ENCODE measurements at regions not wholly inside any gene's neighbourhood (a gene's known extent, or its start where the extent isn't known, plus 50 kb on each side); places are given as distances from the start of the nearest gene placed in this dataset.
"Not testable (repeated sequence)": the region's sequence is repeated elsewhere in the genome, so short reads cannot be mapped to it uniquely, and the experiment has no call there.

DNA sequence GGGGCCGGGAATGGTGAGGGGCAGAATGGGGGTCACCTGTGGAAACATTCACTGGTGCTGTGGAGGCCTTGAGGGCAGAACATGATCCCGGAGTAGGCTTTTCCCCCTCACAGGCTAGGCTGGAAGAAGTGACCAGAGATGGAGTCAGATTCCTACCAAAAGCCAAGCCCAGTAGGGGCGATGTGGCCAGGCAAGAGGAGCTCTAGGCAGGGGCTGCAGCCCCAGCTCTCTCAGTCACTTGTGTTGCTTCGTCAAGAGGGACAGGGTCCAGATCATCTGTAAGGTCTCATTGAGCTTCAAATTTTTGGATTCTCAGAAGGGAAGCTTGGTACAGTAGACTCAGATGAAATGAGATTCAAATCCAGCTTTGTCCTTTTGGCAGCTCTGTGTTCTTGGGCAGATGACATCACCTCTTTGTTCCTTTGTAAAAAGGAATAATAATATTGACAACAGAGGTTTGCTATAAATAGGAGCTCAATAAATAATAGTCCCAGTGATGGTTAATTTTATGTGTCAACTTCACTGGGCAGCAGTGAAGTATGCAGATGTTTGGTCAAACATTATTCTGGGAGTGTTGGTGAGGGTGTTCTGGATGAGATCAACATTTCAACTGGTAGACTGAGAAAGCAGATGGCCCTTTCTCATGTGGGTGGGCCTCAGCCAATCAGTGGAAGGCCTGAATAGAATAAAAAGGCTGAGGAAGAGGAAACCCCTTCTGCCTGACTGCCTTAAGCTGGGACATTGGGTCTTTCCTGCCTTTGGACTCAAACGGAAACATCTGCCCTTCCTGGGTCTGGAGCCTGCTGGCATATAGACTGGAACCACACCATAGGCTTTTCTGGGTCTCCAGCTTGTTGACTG is 324.7 kb upstream of the USP24 start:
- no peak for DNase-seq (ENCODE audit: low read depth)

DNA sequence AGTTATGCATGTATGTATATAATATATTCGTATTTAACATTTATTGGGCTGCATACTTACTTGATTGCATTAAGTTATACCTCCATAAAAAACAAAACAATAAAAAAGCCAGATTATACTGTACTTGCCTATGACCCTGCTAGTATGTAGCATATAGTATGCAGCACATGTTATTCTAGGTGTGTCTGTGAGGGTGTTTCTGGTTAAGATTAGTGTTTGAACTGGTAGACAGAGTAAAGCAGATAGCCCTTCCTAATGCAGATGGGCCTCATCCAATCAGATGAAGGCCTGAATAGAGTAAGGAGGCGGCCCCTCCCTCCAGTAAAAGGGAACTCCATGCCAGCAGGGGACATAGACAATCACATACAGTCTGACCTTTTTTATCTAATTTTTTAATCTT is 323.3 kb upstream of the USP24 start:
- no peak for DNase-seq (ENCODE audit: low read depth)

DNA sequence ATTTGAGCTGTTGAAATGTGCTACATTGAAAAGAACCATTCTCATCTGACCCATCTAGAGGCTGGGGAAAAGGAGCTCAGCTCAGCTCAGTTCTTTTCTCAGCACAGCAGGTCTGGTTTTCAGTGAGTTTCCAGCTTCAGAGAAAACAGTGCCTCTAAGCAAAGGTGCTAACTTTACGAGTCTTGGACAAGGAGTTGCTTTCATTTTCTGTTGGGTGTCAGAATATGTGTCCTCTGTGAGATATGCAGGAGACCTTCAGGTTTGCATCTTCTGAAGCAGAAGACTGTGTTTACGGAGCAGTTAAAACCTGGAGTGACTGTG is 321.3 kb upstream of the USP24 start:
- DNase-seq (ENCODE audit: low read depth), result no peak

DNA sequence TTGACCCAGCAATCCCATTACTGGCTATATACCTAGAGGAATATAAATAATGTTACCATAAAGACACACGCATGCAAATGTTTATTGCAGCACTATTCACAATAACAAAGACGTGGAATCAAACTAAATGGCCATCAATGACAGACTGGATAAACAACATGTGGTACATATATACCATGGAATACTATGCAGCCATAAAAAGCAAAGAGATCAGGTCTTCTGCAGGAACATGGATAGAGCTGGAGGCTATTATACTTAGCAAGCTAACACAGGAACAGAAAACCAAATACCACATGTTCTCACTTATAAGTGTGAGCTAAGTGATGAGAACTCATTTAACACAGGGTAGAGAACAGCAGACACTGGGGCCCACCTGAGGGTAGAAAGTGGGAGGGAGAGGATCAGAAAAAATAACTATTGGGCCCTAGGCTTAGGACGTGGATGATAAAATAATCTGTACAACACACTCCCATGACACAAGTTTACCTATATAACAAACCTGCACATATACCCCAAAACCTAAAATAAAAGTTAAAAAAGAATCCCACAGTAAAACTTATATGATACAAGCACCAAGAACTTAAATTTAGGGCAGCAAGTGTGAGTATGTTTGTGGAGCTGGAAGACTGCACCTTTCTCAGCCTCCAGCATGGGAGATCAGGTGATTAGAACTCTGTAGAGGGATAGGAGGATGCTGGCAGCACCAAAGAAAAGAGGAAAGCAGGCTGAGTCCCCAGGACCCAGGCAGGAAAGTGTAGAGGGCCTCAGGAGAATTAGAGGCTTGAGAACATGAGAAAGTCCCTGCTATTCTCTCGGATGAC is 320.8 kb upstream of the USP24 start:
- no peak for DNase-seq (ENCODE audit: low read depth)

DNA sequence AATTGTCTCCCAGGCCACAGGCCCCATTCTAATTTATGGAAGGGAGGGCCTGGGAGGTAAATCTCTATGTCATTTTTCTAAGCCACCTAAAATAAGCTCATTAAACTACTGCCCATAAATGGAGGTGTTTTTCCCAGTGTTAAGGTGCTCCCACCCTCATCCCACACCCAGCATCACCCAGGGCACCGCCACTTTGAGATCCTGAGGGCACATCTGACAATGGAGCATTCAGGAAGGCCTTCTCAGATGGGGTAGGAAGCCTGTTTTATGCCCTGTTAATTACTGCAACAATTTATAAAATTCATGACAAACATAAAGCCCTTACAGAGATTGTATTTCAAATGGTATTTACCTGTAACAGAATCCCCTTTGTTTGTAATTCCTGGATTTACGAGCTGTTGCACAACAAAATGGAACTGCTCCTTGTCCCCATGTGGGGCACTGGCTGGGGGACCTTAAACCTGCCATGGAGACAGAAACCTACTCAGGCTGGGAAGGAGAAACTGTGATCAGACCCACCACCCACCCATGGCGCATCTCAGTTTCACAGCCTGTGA is 319.5 kb upstream of the USP24 start:
- DNase-seq (ENCODE audit: low read depth), result no peak

DNA sequence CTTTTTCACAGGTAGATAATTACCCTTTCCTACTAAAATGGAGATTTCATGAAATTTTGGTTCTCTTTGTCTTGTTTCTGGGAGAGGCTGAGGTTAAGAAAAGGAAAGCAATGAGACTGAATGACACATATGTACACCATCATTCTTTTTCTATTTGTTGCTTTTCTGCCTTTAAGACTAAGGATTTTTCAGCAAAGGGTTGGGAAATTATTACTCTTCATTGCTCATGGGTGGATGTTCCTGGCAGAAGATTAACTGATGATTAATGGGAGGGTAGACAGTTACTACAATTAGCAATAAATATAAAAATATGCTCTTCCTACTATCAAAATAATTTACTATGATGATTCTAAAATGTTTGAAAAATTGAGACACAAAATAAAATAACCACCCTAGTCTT is 316.5 kb upstream of the USP24 start:
- DNase-seq (ENCODE audit: low read depth), result no peak

DNA sequence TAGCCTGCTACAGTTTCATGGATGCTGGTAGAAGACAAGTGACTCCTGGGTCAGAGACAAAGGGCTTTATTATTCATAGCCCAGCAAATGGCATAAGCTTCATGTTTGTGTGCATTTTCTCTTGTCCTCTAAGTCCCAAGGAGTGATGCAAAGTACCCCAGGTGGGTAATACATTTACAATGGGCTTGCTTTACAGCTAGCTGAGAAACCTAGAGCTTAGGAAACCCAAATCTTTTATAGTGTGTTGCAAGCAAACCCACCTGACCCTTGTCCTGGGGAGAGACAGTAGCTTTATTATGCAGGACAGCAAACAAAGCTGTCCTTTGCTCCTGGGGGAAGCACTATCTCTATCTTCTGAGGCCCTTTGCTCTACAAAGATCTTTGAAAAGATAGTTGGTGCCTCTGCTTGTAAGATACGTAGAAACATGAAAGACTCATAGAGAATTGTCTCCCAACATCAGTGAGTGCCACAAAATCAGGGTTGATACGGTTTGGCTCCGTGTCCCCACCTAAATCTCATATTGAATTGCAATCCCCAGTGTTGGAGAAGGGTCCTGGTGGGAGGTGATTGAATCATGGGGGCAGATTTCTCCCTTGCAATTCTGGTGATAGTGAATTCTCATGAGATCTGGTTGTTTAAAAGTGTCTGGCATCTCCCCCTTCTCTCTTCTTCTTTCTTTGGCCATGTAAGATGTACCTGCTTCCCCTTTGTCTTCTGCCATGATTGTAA is 315.8 kb upstream of the USP24 start:
- no peak for DNase-seq (ENCODE audit: low read depth)

DNA sequence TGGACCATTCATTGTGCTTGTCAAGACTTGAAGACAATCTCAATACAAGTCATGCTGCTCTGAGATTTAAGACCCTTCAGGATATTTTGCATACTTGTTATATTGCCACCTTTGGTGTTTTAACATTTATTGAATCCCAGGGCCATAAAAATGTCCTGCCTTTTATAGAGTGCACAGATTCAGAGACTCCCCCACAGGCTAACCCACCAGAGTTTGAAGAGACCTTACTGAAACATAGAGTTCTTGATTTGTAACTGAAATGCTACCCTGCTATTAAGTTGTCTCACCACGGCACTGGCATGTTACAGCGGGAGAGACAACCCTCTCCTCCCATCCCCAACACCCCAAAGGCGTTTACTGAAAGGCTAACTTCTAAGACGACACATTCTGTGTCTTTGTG is 313.9 kb upstream of the USP24 start:
- no peak for DNase-seq (ENCODE audit: low read depth)

DNA sequence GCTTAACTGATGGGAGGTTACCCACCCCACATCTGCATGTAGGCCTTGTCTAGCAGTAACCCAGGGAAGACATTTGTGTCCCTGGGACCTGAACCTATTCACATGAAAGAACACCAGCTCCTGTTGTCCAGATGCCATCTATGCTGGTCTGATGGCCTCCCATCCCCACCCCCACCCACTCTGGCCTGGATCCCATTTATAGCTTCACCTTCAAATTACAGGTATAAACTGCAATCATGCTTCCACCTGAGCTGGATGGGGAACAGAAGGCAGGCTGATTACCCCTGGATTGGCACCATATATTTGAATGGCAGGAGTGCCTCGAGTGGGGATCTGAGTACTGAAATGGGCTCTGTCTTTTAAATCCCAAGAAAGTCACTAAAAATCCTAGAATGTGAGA is 312.7 kb upstream of the USP24 start:
- DNase-seq (ENCODE audit: low read depth), result no peak

DNA sequence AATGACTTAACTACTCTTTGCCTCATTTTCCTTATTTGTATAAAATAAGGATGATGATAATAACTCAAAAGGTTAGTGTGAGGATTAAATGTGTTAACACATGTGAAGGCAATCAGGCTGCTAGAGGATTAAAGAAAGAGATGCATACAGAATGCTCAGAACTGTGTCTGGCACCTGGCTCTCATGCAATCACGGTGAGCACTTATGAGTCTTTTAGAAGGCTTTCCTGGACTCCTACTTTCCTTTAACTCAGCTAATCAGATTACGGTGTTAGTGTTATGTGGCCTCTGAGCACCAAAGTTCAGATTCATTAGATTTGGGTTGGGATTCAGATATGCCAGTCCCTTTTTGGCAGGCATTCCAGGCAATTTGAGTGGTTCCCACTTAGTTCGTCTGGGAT is 311.6 kb upstream of the USP24 start:
- DNase-seq (ENCODE audit: low read depth), result no peak

DNA sequence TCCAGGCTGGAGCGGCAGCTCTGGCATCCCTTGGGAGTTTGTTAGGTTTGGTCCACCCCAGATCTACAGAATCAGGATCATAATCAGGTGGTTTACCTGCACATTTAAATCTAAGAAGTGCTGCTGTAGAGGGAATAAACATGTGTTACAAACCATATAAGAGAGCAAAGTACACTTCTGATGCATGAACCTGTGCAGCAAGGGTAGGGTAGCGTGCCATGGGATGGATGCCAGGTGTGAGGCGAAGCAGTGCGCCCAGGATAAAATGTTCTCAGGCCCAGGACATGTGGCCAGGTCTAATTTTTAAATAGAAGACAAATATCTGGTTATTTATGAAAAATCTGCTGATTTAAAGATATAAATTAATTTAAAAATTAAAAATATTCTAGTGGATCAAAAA is 308.8 kb upstream of the USP24 start:
- no peak for DNase-seq (ENCODE audit: low read depth)

DNA sequence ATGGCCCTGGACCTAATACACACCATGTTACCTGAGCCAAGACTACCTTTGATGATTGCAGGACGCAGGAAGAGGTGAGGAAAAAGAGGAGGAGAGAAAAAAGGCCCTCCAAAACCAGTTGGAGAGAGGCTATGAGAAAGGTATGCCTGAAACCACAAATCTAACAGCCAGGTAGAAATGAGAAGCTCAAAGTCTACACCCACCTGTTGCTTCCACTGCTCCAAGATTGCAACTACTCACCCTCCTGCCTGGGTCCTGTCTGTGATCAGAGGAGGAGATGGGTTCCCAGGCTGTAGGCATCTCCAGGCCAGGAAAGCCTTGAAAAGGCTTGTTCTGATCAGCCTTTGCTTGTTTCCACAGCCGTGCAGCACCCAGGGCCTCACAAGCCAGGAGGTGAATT is 307.8 kb upstream of the USP24 start:
- no peak for DNase-seq (ENCODE audit: low read depth)

DNA sequence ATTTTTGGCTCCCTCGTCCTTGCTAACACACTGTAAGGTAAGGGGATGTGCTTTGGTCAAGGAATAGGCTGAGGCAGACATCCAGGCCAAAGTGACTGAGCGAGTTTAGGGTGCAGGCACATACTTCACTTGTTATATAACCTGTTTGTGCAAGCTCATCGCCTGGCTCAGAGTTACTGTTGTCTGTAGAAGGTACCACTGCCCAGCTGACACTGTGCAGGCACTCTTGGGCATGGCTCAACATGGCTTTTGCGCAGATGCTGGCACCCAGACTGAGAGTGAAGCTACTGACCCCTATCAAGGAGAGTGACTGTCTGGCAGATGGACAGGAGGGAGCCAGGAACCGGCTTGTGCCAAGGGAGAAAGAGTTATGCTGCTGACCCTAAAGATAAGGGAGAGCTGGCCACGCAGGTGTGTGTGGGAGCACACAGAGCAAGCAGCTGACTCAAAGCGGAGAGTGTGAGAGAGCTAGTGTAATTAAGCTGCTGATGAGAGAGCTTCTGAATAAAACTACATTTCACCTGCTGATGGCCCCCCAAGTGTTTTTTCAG is 307.3 kb upstream of the USP24 start:
- DNase-seq (ENCODE audit: low read depth), result no peak

DNA sequence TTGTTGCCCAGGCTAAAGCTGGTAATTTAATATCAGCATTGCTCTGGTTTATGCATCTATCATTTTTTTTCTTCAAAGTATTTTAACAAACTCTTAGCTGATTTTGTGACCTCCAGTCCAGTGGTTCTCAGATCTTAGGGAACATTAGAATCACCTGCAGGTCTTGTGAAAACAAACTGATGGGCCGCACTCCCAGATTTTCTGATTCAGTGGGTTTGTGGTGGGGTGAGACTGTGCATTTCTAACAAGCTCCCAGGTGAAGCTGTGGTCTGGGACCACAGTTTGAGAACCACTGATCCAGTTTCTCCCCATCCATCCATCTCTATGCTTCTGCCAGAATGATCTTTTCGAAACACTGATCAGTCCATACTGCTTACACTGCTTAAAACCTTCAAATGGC is 305.7 kb upstream of the USP24 start:
- DNase-seq (ENCODE audit: low read depth), result no peak

DNA sequence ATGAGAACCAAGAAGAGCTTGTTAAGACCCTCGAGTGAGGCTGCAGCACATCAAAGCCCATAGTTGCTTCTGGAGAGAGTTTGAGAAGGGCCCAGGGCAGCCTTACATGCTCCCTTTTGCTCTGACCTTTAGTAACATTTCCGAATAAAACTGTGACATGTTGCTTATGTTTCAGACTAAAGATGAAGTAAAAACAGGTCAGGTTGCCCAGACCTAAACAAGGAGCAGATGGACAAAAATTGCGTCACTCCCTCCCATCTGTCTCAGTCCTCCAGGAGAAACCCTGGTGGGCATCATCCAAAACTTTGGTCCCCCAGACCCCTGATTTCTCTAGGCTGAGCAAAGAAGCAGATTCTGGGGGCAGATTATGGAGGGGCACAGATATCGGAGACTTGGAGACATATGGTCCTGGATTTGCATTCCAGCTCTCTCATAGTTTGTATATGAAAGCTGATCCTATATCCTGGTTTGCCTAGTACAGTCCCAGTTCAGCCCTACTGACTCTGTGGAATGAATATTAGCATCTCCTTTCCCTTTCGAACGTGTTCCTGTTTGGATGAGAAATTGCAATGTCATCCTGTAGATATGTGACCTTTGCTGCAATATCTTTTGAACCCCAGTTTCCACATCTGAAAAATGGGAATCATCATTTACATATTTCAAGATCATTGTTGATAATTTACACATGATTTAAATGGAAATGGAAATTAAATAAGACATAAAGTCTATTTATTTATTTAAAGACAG is 304.9 kb upstream of the USP24 start:
- DNase-seq (ENCODE audit: low read depth), result no peak

DNA sequence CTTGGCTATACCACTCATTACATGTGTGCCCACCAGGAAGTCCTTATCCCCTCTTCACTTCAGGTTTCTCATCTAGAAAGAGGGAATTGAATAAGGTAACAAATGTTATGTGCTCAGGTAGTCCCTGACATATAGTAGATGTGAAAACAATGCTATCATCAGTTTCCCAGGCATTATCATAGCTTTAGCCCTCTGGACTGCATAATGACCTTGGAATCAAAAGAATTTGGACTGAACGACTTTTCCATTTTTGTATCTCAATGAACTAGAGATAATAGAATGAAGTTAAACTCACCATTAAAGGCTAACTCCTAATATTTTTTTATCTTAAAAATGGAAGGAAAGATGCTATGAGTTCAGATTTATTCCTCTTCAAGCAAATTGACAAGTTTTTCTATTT is 304.1 kb upstream of the USP24 start:
- no peak for DNase-seq (ENCODE audit: low read depth)

DNA sequence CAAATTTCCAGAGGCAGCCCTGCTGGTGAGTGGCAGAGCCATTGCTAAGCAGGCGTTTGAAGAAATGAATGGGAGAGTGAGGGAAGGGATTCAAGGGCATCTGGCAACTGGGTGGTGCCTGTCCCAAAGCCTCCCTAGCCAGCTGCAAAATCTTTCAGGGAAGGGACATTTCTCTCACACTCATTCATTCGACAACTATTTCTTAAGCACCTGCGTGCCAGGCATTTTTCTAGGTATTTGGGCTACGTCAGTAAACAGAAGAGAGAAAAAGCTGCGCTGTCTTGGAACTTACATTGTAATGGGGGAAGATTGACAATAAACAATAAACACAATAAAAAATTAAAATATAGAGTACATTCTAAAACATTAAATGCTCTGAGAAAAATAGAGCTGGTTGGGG is 301.9 kb upstream of the USP24 start:
- no peak for DNase-seq (ENCODE audit: low read depth)

DNA sequence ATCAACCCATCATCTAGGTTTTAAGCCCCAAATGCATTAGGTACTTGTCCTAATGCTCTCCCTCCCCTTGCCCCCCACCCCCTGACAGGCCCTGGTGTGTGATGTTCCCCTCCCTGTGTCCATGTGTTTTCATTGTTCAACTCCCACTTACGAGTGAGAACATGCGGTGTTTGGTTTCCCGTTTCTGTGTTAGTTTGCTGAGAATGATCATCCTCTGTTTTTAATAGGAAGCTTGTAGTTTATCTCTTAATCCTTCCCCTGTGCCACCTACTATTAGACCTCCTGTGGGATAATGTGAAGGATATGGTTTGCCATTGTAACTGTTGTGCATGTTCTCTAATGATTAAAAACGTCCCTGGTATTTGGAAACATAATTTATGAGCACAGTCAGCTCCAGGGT is 299.4 kb upstream of the USP24 start:
- DNase-seq (ENCODE audit: low read depth), result not testable (repeated sequence)

DNA sequence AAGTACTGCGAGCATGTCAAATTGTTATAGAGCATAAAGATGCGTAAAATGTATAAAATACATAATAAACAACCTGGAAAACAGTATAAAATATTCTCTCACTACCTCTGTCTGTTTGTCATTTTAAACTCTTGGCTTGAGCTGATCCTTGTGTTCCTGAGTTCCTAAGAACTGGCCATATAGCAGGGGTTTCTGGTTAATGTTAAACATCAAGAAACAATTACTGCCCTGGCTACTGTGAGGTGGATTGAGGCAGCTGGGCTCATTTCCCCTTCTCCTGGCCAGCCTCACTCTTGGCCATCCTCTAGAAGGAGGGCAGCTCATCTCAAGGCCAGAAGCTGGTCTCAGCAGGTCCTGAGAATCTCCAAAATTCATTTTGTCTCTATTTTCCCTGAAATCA is 297.3 kb upstream of the USP24 start:
- no peak for DNase-seq (ENCODE audit: low read depth)

DNA sequence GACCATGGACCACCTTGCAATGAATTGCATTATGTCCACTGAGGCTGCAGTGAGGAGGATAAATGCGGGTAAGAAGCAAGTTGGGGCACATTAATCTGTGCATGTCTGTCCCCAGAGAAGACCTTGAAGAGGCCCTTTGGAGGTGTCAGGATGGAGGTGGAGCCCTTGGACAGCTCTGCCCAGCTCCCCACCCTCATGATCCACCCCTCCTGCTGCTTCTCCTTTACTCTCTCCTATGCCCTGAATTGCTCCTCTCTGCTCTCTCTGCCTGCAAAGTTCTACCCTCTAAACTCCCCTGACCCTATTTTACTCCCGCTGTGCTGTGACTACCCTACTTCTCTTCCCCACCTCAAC is 292.4 kb upstream of the USP24 start:
- DNase-seq (ENCODE audit: low read depth), result no peak

DNA sequence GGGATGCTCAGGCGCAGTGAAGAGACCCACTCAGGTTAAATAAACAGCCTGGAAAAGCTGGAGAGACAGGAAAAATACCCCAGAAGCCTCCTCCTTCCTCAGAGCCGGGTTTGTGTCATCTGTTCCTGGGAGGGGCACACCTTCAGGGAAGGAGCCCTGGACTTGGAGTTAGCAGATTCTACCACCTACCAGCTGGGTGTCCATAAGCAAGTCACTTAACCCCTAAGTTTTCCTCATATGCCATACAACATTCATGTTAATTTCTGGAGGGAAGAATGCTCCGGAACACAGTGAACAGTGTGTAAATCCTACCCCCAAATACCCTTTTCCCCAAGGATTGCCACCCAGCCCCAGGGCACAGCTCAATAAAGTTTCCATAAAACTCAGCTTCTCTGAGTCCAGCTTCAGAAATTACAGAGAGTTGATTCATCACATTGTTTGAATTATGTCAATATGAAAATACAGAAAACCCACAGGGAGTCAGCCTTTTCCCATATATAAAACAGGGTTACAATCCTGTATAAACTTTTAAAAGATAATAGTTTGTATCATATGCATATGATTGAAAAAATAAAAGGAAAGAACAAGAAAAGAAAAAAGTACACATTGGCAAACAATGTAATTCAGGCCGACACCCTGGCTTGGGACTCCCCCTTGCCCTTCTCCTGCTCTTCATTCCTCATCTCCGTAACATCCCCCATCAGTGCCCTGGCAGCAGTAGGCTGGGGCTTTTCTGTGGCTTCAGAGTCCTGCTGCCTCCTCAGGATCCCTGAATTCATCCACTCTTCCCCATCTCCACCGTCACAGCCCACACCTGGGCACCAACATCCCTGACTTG is 291.8 kb upstream of the USP24 start:
- DNase-seq (ENCODE audit: low read depth), result no peak
